Parathyroid adenoma (tissue), 2 donors: ENCODE measurements at regions not wholly inside any gene's neighbourhood (a gene's known extent, or its start where the extent isn't known, plus 50 kb on each side); places are given as distances from the start of the nearest gene placed in this dataset.

Source experiments
- H2AFZ ChIP-seq: fragments of 300-600 bp; sonication (generic); one replicate; pipeline ENCODE4 v1.7.0; 2017; ENCODE audit warnings: antibody characterized with exemption, mild to moderate bottlenecking
- H3K27ac ChIP-seq: fragments of 300-600 bp; sonication (generic); one replicate; pipeline ENCODE4 v1.7.0; 2017
- H3K27me3 ChIP-seq: fragments of 300-600 bp; sonication (generic); one replicate; pipeline ENCODE4 v1.7.0; 2017; ENCODE audit warnings: low read length; ENCODE audit not compliant: control insufficient read depth, insufficient read depth
- H3K36me3 ChIP-seq: fragments of 300-600 bp; sonication (generic); one replicate; pipeline ENCODE4 v1.7.0; 2017; ENCODE audit warnings: low read length; ENCODE audit not compliant: control insufficient read depth, insufficient read depth
- H3K4me1 ChIP-seq: fragments of 300-600 bp; sonication (generic); one replicate; pipeline ENCODE4 v1.7.0; 2017; ENCODE audit warnings: control low read depth
- H3K4me2 ChIP-seq: fragments of 300-600 bp; sonication (generic); one replicate; pipeline ENCODE4 v1.7.0; 2017; ENCODE audit warnings: low read length
- H3K4me3 ChIP-seq: fragments of 300-600 bp; sonication (generic); one replicate; pipeline ENCODE4 v1.7.0; 2017; ENCODE audit warnings: low read depth, low read length
- H3K79me2 ChIP-seq: fragments of 300-600 bp; sonication (generic); one replicate; pipeline ENCODE4 v1.7.0; 2017; ENCODE audit warnings: control low read depth
- H3K9ac ChIP-seq: fragments of 300-600 bp; sonication (generic); one replicate; pipeline ENCODE4 v1.7.0; 2017; ENCODE audit warnings: mild to moderate bottlenecking
- H3K9me3 ChIP-seq: fragments of 300-600 bp; sonication (generic); one replicate; pipeline ENCODE4 v1.7.0; 2017; ENCODE audit warnings: low read length; ENCODE audit not compliant: control insufficient read depth
- TF ChIP-seq, protein P1 (sequence below): fragments of 300-600 bp; sonication (generic); IDR thresholded peaks from one replicate; pipeline ENCODE4 v1.7.0; 2017; ENCODE audit warnings: antibody characterized with exemption, mild to moderate bottlenecking
- donor health status: primary hyperparathyroidism.

DNA sequence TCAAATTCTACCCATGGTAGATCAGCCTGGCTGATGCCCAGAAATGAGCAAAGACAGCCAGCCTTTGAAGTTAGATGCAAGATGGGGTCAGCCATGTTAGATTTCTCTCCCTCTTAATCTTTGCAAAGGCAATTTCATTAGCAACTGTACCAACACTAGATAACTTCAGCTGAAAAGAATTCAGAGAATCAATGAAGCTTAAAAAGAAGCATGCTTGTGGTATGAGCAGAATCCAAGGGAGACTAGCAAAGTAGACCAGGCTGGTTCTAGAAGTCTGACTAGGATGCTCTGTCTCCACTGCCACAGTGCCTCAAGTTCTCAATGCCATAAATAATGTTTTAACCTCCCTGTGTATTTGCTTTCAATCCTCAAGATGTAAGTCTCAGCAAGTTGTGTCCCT lies 247.3 kb downstream of the SLC7A11 start:
- TF ChIP-seq, protein P1, sequence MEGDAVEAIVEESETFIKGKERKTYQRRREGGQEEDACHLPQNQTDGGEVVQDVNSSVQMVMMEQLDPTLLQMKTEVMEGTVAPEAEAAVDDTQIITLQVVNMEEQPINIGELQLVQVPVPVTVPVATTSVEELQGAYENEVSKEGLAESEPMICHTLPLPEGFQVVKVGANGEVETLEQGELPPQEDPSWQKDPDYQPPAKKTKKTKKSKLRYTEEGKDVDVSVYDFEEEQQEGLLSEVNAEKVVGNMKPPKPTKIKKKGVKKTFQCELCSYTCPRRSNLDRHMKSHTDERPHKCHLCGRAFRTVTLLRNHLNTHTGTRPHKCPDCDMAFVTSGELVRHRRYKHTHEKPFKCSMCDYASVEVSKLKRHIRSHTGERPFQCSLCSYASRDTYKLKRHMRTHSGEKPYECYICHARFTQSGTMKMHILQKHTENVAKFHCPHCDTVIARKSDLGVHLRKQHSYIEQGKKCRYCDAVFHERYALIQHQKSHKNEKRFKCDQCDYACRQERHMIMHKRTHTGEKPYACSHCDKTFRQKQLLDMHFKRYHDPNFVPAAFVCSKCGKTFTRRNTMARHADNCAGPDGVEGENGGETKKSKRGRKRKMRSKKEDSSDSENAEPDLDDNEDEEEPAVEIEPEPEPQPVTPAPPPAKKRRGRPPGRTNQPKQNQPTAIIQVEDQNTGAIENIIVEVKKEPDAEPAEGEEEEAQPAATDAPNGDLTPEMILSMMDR = no peak
- H2AFZ ChIP-seq = no peak overlapping the region
- H3K4me3 ChIP-seq = no peak overlapping the region

DNA sequence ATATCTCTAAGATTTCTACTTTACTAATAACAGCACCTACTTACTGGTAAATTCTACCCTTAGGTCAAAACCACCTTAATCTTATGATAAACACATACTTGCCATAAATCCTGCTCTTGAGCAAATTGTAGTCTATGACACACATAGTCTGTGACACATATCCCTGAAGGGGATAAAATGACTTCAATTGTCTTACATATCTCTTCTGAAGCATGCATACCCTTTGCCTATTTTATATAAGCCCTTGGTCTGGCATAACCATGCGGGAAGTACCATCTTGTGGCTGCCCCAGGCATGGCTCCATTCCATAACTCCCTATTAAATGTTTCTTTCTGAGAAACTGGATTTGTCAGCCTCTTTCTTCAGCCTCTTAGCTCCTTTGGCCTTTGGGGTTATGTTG lies 248.9 kb downstream of the SLC7A11 start:
- Histone ChIP-seq H3K4me2 (no peak overlapping the region), H2AFZ (no peak overlapping the region), H3K4me1 (no peaks in the 10 kb centered on the region), H3K9ac (no peak overlapping the region), H3K27me3 (no peaks in the 10 kb centered on the region), H3K27ac (no peak overlapping the region), H3K36me3 (no peaks in the 10 kb centered on the region), H3K79me2 (no peaks in the 10 kb centered on the region), H3K4me3 (no peak overlapping the region), H3K9me3 (no peaks in the 10 kb centered on the region)
- TF ChIP-seq, protein P1 = no peak

More for the DNA sequence above, 247.3 kb downstream of the SLC7A11 start:
- H3K79me2 ChIP-seq = no peaks in the 10 kb centered on the region
- H3K27ac ChIP-seq = no peak overlapping the region
- no peaks in the 10 kb centered on the region for H3K27me3 ChIP-seq
- no peak overlapping the region for H3K4me2 ChIP-seq
- H3K9ac ChIP-seq = no peak overlapping the region
- no peaks in the 10 kb centered on the region for H3K9me3 ChIP-seq
- H3K4me1 ChIP-seq = no peaks in the 10 kb centered on the region
- H3K36me3 ChIP-seq = no peaks in the 10 kb centered on the region

DNA sequence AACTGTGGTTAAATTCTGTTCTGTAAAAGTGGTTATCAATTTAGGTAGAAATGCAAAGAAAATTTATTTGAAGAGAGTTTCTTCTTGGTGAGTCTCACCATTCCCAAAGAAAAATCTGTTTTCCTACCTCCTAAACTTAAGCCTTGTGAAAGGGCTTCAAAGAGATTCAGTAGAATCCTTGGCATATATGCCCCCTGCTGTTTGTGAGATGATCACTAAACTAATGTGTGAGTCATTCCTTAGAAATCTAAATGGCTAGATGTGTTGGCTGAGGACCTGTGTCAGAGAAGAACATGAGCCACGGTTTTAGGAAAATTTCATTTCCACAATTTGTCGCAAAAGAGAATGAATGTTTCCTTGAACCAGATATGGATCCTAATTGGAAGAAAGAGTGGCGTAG lies 260.9 kb downstream of the SLC7A11 start:
- Histone ChIP-seq H3K4me2 (no peak overlapping the region), H2AFZ (no peak overlapping the region), H3K79me2 (no peaks in the 10 kb centered on the region), H3K4me1 (no peaks in the 10 kb centered on the region), H3K27me3 (no peaks in the 10 kb centered on the region), H3K36me3 (no peaks in the 10 kb centered on the region), H3K27ac (no peak overlapping the region), H3K9me3 (no peaks in the 10 kb centered on the region), H3K9ac (no peak overlapping the region), H3K4me3 (no peak overlapping the region)
- TF ChIP-seq, protein P1 = no peak

DNA sequence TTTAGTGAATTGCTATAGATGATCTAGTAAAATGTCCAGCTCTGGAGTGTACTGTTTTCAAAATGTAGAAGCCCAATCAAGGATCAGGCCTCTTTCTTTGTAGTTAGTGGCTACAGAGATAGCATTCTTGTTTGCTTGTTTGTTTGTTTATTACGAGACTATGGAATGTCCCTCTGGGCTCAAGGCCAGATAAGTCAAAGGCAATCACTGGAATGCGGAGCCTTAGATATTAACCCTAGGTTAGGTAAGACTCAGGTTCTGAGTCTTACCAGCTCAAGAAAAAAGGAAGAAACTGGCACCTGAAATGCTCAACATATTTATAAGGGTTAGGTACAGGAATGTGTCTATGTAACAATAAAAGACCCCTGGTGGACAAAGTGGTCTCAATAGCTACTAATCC lies 261.5 kb downstream of the SLC7A11 start:
- no peak overlapping the region for H3K4me2 ChIP-seq
- H3K27ac ChIP-seq = no peak overlapping the region
- H3K9me3 ChIP-seq = no peaks in the 10 kb centered on the region
- H3K4me3 ChIP-seq = no peak overlapping the region
- no peaks in the 10 kb centered on the region for H3K4me1 ChIP-seq
- no peak overlapping the region for H2AFZ ChIP-seq
- H3K27me3 ChIP-seq = no peaks in the 10 kb centered on the region
- TF ChIP-seq, protein P1 = no peak
- H3K36me3 ChIP-seq = no peaks in the 10 kb centered on the region
- H3K79me2 ChIP-seq = no peaks in the 10 kb centered on the region
- no peak overlapping the region for H3K9ac ChIP-seq

DNA sequence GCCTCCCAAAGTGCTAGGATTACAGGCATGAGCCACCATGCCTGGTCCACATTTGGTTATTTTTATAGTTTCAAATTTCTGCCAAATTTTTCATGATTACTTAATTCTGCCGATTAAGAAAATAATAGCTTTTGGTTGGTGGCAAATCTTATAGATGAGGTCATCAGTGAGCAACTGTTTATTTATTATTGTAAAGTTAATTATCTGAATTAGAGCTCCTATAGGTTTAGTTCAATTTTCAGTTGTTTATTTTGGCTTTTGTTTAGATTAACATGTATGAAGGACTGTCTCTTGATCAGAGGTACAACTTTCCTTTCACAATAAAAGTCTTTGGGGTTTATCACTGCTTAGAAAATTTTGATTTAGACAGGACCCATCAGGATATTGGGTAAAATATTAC lies 262.2 kb downstream of the SLC7A11 start:
- H3K4me3 ChIP-seq = no peak overlapping the region
- no peaks in the 10 kb centered on the region for H3K36me3 ChIP-seq
- no peaks in the 10 kb centered on the region for H3K79me2 ChIP-seq
- H3K4me2 ChIP-seq = no peak overlapping the region
- TF ChIP-seq, protein P1 = no peak
- H3K27ac ChIP-seq = no peak overlapping the region
- H2AFZ ChIP-seq = no peak overlapping the region
- H3K27me3 ChIP-seq = no peaks in the 10 kb centered on the region
- H3K4me1 ChIP-seq = no peaks in the 10 kb centered on the region
- no peaks in the 10 kb centered on the region for H3K9me3 ChIP-seq
- H3K9ac ChIP-seq = no peak overlapping the region
